OCI-LY1 (cell line): ENCODE measurements at regions not wholly inside any gene's neighbourhood (a gene's known extent, or its start where the extent isn't known, plus 50 kb on each side); places are given as distances from the start of the nearest gene placed in this dataset.

Source experiments
- H2AFZ ChIP-seq: fragments of 200-600 bp; sonication (generic), shearing (Covaris generic); 2 replicates; pipeline ENCODE4 v1.6.0; 2014; ENCODE audit warnings: antibody characterized with exemption, mild to moderate bottlenecking, low read length
- H3F3A ChIP-seq: fragments of 200-600 bp; sonication (generic), shearing (Covaris generic); 2 replicates; pipeline ENCODE4 v1.6.0; 2014; ENCODE audit warnings: mild to moderate bottlenecking, antibody characterized with exemption, low read length, moderate library complexity; ENCODE audit not compliant: insufficient read depth
- H3K27ac ChIP-seq: fragments of 200-600 bp; sonication (generic); 2 replicates; pipeline ENCODE4 v1.5.1; 2014; ENCODE audit warnings: low read length, mixed run types, mild to moderate bottlenecking, low read depth; ENCODE audit not compliant: poor library complexity, severe bottlenecking
- H3K27me3 ChIP-seq: fragments of 200-600 bp; sonication (generic); 2 replicates; pipeline ENCODE4 v1.6.0; 2014; ENCODE audit warnings: antibody characterized with exemption, mild to moderate bottlenecking, low read length, moderate library complexity; ENCODE audit not compliant: insufficient read depth
- H3K36me3 ChIP-seq: fragments of 200-600 bp; sonication (generic); 2 replicates; pipeline ENCODE4 v1.6.1; 2014; ENCODE audit warnings: mild to moderate bottlenecking, antibody characterized with exemption, low read length, moderate library complexity, mixed read lengths; ENCODE audit not compliant: insufficient read depth
- H3K4me1 ChIP-seq: fragments of 200-600 bp; sonication (generic); 2 replicates; pipeline ENCODE4 v1.5.1; 2014; ENCODE audit warnings: mild to moderate bottlenecking, low read length, moderate library complexity; ENCODE audit not compliant: insufficient read depth, severe bottlenecking
- H3K4me2 ChIP-seq: fragments of 200-600 bp; sonication (generic), shearing (Covaris generic); 2 replicates; pipeline ENCODE4 v1.6.1; 2014; ENCODE audit warnings: low read length
- H3K4me3 ChIP-seq: fragments of 200-600 bp; sonication (generic); 2 replicates; pipeline ENCODE4 v1.5.1; 2014; ENCODE audit warnings: low read length, low read depth, mild to moderate bottlenecking, mixed read lengths; ENCODE audit not compliant: poor library complexity, severe bottlenecking
- H3K79me2 ChIP-seq: fragments of 200-600 bp; shearing (Covaris generic); 2 replicates; pipeline ENCODE4 v1.6.1; 2016; ENCODE audit warnings: mixed run types, low read length, mixed read lengths; ENCODE audit not compliant: insufficient read depth
- H3K9ac ChIP-seq: fragments of 200-600 bp; sonication (generic), shearing (Covaris generic); 2 replicates; pipeline ENCODE4 v1.6.1; 2014; ENCODE audit warnings: mild to moderate bottlenecking, low read length, mixed read lengths
- H3K9me2 ChIP-seq: fragments of 200-600 bp; sonication (generic), shearing (Covaris generic); 2 replicates; pipeline ENCODE4 v1.6.1; 2014; ENCODE audit warnings: low read depth, mild to moderate bottlenecking, low read length, mixed read lengths
- H3K9me3 ChIP-seq: fragments of 200-600 bp; shearing (Covaris generic); 2 replicates; pipeline ENCODE4 v1.6.1; 2014; ENCODE audit warnings: low read length, mixed read lengths
- H4K20me1 ChIP-seq: fragments of 200-600 bp; sonication (generic), shearing (Covaris generic); 2 replicates; pipeline ENCODE4 v1.6.0; 2016; ENCODE audit warnings: mild to moderate bottlenecking, low read length; ENCODE audit not compliant: insufficient read depth
- EZH2 ChIP-seq: fragments of 200-600 bp; sonication (generic), shearing (Covaris generic); IDR thresholded peaks from 2 replicates; pipeline ENCODE4 v1.8.0; 2017; ENCODE audit warnings: borderline replicate concordance, mixed run types, mild to moderate bottlenecking, antibody characterized with exemption, low read length, moderate library complexity, mixed read lengths
- TF ChIP-seq, protein P1 (sequence below): fragments of 200-600 bp; sonication (generic), shearing (Covaris generic); IDR thresholded peaks from 2 replicates; pipeline ENCODE4 v1.5.1; 2017; ENCODE audit warnings: mild to moderate bottlenecking, antibody characterized with exemption, low read length, moderate library complexity, mixed read lengths

DNA sequence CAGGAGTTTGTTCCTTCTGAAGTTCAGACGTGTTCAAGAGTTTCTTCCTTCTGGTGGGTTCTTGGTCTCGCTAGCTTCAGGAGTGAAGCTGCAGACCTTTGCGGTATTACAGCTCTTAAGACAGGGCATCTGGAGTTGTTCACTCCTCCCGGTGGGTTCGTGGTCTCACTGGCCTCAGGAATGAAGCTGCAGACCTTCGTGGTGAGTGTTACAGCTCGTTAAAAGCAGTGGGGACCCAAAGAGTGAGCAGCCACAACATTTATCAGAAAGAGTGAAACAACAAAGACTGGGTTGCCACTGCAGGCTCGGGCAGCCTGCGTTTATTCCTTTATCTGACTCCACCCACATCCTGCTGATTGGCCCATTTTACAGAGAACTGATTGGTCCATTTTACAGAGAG lies 373.1 kb downstream of the ETS1 start:
- no peaks in the 10 kb centered on the region for H4K20me1 ChIP-seq
- H3K9me3 ChIP-seq: no peaks in the 10 kb centered on the region
- no peaks in the 10 kb centered on the region for H3K9me2 ChIP-seq
- H2AFZ ChIP-seq: no peak overlapping the region
- no peak overlapping the region for H3K9ac ChIP-seq
- H3K27ac ChIP-seq: no peak overlapping the region
- H3K79me2 ChIP-seq: no peaks in the 10 kb centered on the region
- no peak overlapping the region for H3K4me2 ChIP-seq
- H3K4me3 ChIP-seq: no peak overlapping the region
- no peak for TF ChIP-seq EZH2
- TF ChIP-seq, protein P1, sequence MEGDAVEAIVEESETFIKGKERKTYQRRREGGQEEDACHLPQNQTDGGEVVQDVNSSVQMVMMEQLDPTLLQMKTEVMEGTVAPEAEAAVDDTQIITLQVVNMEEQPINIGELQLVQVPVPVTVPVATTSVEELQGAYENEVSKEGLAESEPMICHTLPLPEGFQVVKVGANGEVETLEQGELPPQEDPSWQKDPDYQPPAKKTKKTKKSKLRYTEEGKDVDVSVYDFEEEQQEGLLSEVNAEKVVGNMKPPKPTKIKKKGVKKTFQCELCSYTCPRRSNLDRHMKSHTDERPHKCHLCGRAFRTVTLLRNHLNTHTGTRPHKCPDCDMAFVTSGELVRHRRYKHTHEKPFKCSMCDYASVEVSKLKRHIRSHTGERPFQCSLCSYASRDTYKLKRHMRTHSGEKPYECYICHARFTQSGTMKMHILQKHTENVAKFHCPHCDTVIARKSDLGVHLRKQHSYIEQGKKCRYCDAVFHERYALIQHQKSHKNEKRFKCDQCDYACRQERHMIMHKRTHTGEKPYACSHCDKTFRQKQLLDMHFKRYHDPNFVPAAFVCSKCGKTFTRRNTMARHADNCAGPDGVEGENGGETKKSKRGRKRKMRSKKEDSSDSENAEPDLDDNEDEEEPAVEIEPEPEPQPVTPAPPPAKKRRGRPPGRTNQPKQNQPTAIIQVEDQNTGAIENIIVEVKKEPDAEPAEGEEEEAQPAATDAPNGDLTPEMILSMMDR: no peak
- H3K4me1 ChIP-seq: no peaks in the 10 kb centered on the region
- no peaks in the 10 kb centered on the region for H3K36me3 ChIP-seq
- H3F3A ChIP-seq: no peaks in the 10 kb centered on the region
- no peaks in the 10 kb centered on the region for H3K27me3 ChIP-seq

DNA sequence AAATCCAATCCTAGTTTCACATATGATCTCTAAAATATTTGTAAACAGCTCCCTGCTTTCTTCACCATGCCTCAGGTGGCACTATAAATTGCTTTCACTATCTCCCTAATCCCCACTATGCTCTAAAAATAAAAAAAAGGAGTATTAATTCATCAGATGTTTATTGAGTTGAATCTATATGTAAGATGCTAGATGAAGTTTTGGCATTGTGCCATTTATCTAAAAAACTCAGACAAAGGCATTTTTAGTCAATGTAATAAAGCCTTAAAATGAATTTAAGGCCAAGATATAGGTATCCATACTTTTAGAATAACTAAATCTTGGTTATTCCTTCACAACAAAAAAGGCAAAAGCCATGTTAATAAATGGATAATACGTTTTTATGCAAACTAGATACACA lies 373.9 kb downstream of the ETS1 start:
- H3K9me2 ChIP-seq: no peaks in the 10 kb centered on the region
- H3K27me3 ChIP-seq: no peaks in the 10 kb centered on the region
- no peaks in the 10 kb centered on the region for H3K9me3 ChIP-seq
- no peaks in the 10 kb centered on the region for H3F3A ChIP-seq
- H4K20me1 ChIP-seq: no peaks in the 10 kb centered on the region
- H3K4me3 ChIP-seq: no peak overlapping the region
- H3K36me3 ChIP-seq: no peaks in the 10 kb centered on the region
- TF ChIP-seq, protein P1: no peak
- TF ChIP-seq EZH2: no peak
- H3K79me2 ChIP-seq: no peaks in the 10 kb centered on the region
- H3K27ac ChIP-seq: no peak overlapping the region
- no peaks in the 10 kb centered on the region for H3K4me1 ChIP-seq
- no peak overlapping the region for H3K4me2 ChIP-seq
- H2AFZ ChIP-seq: no peak overlapping the region
- no peak overlapping the region for H3K9ac ChIP-seq

DNA sequence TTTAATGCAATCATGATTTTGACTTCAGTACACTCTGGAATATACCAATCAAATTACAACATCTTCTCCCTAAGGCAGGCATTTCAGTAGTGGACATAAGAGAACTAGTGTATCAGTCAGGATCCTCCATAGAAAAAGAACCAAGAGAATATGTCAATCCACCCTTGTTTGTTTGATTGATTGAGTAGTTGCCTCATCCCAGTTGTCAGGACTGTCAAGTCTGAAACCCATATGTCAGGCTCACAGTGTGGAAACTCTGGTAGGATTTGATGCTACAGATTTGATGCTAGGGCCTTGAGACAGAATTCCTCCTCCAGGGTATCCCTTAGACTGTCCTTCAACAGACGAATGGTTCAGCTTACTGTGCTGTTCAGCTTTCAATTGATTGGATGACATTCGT lies 375.0 kb downstream of the ETS1 start:
- Histone ChIP-seq H3K9ac (no peak overlapping the region), H3K79me2 (no peaks in the 10 kb centered on the region), H3K27me3 (no peaks in the 10 kb centered on the region), H4K20me1 (no peaks in the 10 kb centered on the region), H3K9me2 (no peaks in the 10 kb centered on the region), H3K27ac (no peak overlapping the region), H3K4me1 (no peaks in the 10 kb centered on the region), H3K4me2 (no peak overlapping the region), H3F3A (no peaks in the 10 kb centered on the region), H3K4me3 (no peak overlapping the region), H3K36me3 (no peaks in the 10 kb centered on the region), H2AFZ (no peak overlapping the region), H3K9me3 (no peaks in the 10 kb centered on the region)
- no peak for TF ChIP-seq EZH2
- TF ChIP-seq, protein P1: no peak
